ENCODE measurements at regions not wholly inside any gene's neighbourhood (a gene's known extent, or its start where the extent isn't known, plus 50 kb on each side); places are given as distances from the start of the nearest gene placed in this dataset.

- H3K27me3 ChIP-seq, result no peaks in the 10 kb centered on the region
- no peaks in the 10 kb centered on the region for H3K4me1 ChIP-seq
- intact Hi-C loops (cut with DNase I), result no loop called here
- H3K36me3 ChIP-seq, result no peaks in the 10 kb centered on the region
- no peak for DNase-seq
- 22 to 42% methylated on average over 1 of the region's 1 CpG for WGBS, 2 donors
- H3K4me3 ChIP-seq, result no peak overlapping the region
- no peak for TF ChIP-seq POLR2A (IDR thresholded peaks at IDR 0.05)
- TF ChIP-seq, protein P1, sequence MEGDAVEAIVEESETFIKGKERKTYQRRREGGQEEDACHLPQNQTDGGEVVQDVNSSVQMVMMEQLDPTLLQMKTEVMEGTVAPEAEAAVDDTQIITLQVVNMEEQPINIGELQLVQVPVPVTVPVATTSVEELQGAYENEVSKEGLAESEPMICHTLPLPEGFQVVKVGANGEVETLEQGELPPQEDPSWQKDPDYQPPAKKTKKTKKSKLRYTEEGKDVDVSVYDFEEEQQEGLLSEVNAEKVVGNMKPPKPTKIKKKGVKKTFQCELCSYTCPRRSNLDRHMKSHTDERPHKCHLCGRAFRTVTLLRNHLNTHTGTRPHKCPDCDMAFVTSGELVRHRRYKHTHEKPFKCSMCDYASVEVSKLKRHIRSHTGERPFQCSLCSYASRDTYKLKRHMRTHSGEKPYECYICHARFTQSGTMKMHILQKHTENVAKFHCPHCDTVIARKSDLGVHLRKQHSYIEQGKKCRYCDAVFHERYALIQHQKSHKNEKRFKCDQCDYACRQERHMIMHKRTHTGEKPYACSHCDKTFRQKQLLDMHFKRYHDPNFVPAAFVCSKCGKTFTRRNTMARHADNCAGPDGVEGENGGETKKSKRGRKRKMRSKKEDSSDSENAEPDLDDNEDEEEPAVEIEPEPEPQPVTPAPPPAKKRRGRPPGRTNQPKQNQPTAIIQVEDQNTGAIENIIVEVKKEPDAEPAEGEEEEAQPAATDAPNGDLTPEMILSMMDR (IDR thresholded peaks at IDR 0.05), result no peak
- H3K27ac ChIP-seq, result no peak overlapping the region
- no peaks in the 10 kb centered on the region for H3K9me3 ChIP-seq
Measured at GRCh38 chr13:47287291-47287751, 390.5 kb upstream of the HTR2A start.

- intact Hi-C loops (cut with DNase I), result no loop called here
- H3K27ac ChIP-seq, result no peak overlapping the region
- H3K27me3 ChIP-seq, result no peaks in the 10 kb centered on the region
- no peak overlapping the region for H3K4me3 ChIP-seq
- H3K36me3 ChIP-seq, result no peaks in the 10 kb centered on the region
- no peaks in the 10 kb centered on the region for H3K9me3 ChIP-seq
- DNase-seq, result no peak
- H3K4me1 ChIP-seq, result no peaks in the 10 kb centered on the region
- 94 to 95% methylated on average over 2 of the region's 2 CpGs for WGBS, 2 donors
- TF ChIP-seq, protein P1 (IDR thresholded peaks at IDR 0.05), result no peak
- TF ChIP-seq POLR2A (IDR thresholded peaks at IDR 0.05), result no peak
Measured at GRCh38 chr13:47281991-47282390, 385.1 kb upstream of the HTR2A start.

DNA sequence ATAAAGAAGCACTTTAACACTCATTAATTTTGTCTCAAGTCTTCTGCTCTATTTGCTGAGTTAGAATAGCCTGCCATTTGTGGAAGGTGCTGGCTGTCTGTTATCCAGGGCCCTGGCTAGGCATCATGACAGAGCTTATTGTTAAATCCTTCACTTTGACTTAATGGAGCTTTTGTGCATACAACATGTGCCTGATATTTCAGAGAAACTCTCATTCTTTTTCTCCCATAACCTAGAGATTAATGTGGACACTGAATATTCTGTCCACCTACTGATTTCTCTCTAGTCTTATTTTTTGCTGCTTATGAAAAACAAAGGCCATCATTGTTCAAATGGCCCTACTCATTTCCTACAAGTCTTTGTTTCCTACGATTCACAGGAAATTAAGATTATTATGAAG, 383.1 kb upstream of the HTR2A start:
- Histone ChIP-seq H3K27me3 (no peaks in the 10 kb centered on the region), H3K9me3 (no peaks in the 10 kb centered on the region), H3K4me3 (no peak overlapping the region), H3K4me1 (no peaks in the 10 kb centered on the region), H3K36me3 (no peaks in the 10 kb centered on the region), H3K27ac (no peak overlapping the region)
- TF ChIP-seq, protein P1 (IDR thresholded peaks at IDR 0.05), result no peak
- TF ChIP-seq POLR2A (IDR thresholded peaks at IDR 0.05), result no peak
- intact Hi-C loops (cut with DNase I), result no loop called here
- no peak for DNase-seq
- WGBS, 2 donors, result 42 to 44% methylated on average over 1 of the region's 1 CpG

GRCh38 chr13:47277774-47278173, 380.9 kb upstream of the HTR2A start:
- no peak for DNase-seq
- Histone ChIP-seq H3K36me3 (no peaks in the 10 kb centered on the region), H3K4me1 (no peaks in the 10 kb centered on the region), H3K9me3 (no peaks in the 10 kb centered on the region), H3K27me3 (no peaks in the 10 kb centered on the region), H3K27ac (no peak overlapping the region), H3K4me3 (no peak overlapping the region)
- WGBS, 2 donors, result 86 to 96% methylated on average over 1 of the region's 1 CpG
- TF ChIP-seq, protein P1 (IDR thresholded peaks at IDR 0.05), result no peak
- TF ChIP-seq POLR2A (IDR thresholded peaks at IDR 0.05), result no peak
- intact Hi-C loops (cut with DNase I), result no loop called here

GRCh38 chr13:47268270-47268669, 371.4 kb upstream of the HTR2A start:
- 79 to 92% methylated on average over 2 of the region's 2 CpGs for WGBS, 2 donors
- H3K27me3 ChIP-seq, result no peaks in the 10 kb centered on the region

GRCh38 chr13:47258384-47258783, 361.5 kb upstream of the HTR2A start:
- no peak overlapping the region for H3K27ac ChIP-seq
- no peak for TF ChIP-seq POLR2A (IDR thresholded peaks at IDR 0.05)
- TF ChIP-seq, protein P1 (IDR thresholded peaks at IDR 0.05), result no peak
- no peaks in the 10 kb centered on the region for H3K27me3 ChIP-seq
- H3K4me3 ChIP-seq, result no peak overlapping the region
- DNase-seq, result no peak
- 36 to 40% methylated on average over 2 of the region's 2 CpGs for WGBS, 2 donors
- no peaks in the 10 kb centered on the region for H3K4me1 ChIP-seq
- H3K9me3 ChIP-seq, result no peaks in the 10 kb centered on the region
- intact Hi-C loops (cut with DNase I), result no loop called here
- no peaks in the 10 kb centered on the region for H3K36me3 ChIP-seq

More at GRCh38 chr13:47268270-47268669, 371.4 kb upstream of the HTR2A start:
- Histone ChIP-seq H3K36me3 (no peaks in the 10 kb centered on the region), H3K9me3 (no peaks in the 10 kb centered on the region), H3K4me1 (no peaks in the 10 kb centered on the region), H3K27ac (no peak overlapping the region), H3K4me3 (no peak overlapping the region)
- intact Hi-C loops (cut with DNase I), result no loop called here
- DNase-seq, result no peak
- TF ChIP-seq POLR2A (IDR thresholded peaks at IDR 0.05), result no peak
